ENCODE measurements at regions not wholly inside any gene's neighbourhood (a gene's known extent, or its start where the extent isn't known, plus 50 kb on each side); places are given as distances from the start of the nearest gene placed in this dataset.

DNA sequence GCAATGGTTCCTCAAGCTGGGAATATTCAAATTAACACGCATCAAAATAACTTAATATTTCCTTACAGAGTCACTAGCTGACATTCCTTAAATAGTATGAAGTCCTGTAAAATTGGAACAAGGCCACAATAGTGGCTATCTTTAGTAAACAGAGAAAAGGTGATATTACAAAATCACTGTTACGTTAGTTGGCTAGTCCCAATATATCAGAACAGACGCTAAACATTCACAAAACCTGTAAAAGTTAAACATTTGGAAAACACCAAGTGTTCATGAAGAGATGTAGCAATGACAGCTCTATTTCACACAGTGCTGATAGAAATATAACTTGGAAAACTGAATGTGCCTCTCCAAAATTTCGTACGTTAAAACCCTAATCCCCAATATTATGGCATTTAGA is 61.0 kb upstream of the FAM47C start:
- no peak for DNase-seq

DNA sequence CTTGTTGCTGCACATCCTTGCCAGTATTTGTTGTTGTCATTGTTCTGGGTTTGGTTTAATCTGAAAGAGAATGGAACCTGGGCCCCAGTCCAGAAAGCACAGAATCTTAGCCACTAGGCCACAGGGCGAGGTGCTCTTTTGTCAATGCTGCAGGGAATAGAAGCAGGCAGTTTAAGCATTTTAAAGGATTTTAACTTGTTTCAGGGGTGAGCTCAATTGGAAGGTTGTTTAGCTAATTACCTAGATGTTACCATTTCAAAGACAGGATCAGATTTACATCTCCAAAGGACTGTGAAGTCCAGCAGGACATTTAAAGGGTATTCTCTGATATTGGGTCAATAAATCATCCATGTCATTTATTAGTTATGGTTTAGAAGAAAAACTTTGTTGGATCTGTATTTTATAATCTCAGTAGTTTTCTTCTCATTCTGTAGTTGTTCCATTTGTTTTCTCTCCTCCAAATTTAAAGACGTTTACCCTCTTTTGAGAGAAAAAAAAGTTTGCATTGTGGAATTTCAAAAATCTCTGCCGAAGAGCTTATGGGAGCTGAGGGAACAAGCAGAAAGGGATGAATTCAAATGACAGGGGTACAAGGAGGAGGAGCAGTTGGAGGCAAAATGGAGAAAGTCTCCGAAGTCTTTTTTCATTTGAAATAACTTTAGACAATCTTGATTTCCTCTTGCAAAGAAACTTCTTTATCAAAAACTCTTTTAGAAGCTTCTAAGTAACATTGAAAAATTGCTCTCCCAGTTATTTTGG is 57.5 kb upstream of the FAM47C start:
- no peak for DNase-seq

DNA sequence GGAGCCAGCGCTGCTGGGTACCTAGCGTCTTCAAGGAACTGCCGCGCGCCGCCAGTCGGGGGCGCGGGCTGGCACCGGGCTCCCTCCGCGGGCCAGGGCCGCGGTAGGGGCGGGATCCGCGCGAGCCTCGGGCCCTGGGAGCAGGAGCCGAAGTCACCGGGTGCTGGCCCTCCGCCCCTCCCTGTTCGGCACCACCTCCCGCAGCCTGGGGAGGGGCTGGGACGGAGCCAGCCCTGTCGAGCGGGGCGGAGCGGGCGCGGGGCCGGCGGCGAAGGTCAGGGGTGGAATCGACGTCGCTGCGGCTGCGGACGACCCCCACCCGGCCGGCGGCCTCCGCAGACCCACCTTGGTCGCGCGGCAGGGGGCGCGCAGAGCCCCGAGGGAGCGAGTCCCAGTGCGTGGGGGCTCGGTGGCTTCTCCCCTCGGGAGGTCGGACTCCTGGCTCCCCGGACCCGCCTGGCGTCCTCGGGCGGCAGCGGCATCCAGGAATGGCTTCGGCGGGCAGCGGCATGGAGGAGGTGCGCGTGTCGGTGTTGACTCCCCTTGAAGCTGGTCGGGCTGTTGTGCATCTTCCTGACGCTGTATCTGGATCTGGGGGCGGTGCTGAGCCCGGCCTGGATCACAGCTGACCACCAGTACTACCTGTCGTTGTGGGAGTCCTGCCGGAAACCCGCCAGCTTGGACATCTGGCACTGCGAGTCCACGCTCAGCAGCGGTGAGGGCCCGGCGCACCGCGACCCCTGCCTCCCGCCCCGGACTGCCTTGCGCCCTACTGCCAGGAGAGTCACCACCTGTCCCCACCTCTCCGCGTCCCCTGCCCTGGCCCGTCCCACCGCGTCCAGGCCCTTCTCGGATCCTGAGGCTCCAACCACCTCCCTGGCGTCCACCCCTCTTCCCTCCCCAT is 50.5 kb upstream of the FAM47C start:
- DNase-seq, result no peak
